Gastrocnemius medialis (tissue), 4 donors: ENCODE measurements at regions not wholly inside any gene's neighbourhood (a gene's known extent, or its start where the extent isn't known, plus 50 kb on each side); places are given as distances from the start of the nearest gene placed in this dataset.

Source experiments
- ATAC-seq, 2 donors: fragments of 150-250 bp; one replicate each; pipeline ENCODE4 v1.9.1; 2016
- DNase-seq, 2 donors: peaks; one replicate each; pipeline ENCODE4 v3.0.0-alpha.2; 2019
- H3K27ac ChIP-seq, 4 donors: fragments of 200-600 bp; sonication (generic); 1 replicate in 1 of 4; 2 replicates in 3 of 4; pipeline ENCODE4 v1.5.1; 2016 to 2018; ENCODE audit warnings: mild to moderate bottlenecking in 2 of 4, moderate library complexity in 1 of 4
- H3K27me3 ChIP-seq, 3 donors: fragments of 200-600 bp; sonication (generic) in 2 of 3; 1 replicate in 1 of 3; 2 replicates in 2 of 3; pipeline versions ENCODE4 v1.5.1 to v1.6.0; 2016 to 2019; ENCODE audit warnings: mild to moderate bottlenecking in 1 of 3, moderate library complexity in 1 of 3
- H3K36me3 ChIP-seq, 2 donors: fragments of 200-600 bp; sonication (generic) in 1 of 2; one replicate each; pipeline ENCODE4 v1.5.1; 2017 to 2018
- H3K4me1 ChIP-seq, 2 donors: fragments of 200-600 bp; sonication (generic) in 1 of 2; one replicate each; pipeline ENCODE4 v1.5.1; 2016 to 2017; ENCODE audit warnings: mild to moderate bottlenecking in 2 of 2
- H3K4me3 ChIP-seq, 4 donors: fragments of 200-600 bp; sonication (generic) in 3 of 4; 1 replicate in 1 of 4; 2 replicates in 3 of 4; pipeline ENCODE4 v1.5.1; 2016 to 2019; ENCODE audit warnings: mild to moderate bottlenecking in 2 of 4
- H3K9me3 ChIP-seq, 3 donors: fragments of 200-600 bp; sonication (generic) in 2 of 3; 1 replicate in 1 of 3; 2 replicates in 2 of 3; pipeline ENCODE4 v1.5.1; 2016 to 2019
- CTCF ChIP-seq, 5 experiments: fragments of 450-650 bp in 3 of 5; fragments of 200-600 bp in 2 of 5; sonication (generic) in 2 of 5; IDR thresholded peaks in 4 of 5; conservative IDR thresholded peaks in 1 of 5; 1 replicate in 4 of 5; 2 replicates in 1 of 5; pipeline ENCODE4 v1.5.1; 2016 to 2019; ENCODE audit warnings: antibody characterized with exemption in 5 of 5, mild to moderate bottlenecking in 3 of 5, moderate library complexity in 3 of 5
- POLR2A ChIP-seq, 2 donors: fragments of 450-650 bp; IDR thresholded peaks; one replicate each; pipeline ENCODE4 v1.6.1; 2017; ENCODE audit warnings: antibody characterized with exemption in 2 of 2, mild to moderate bottlenecking in 2 of 2, moderate library complexity in 2 of 2
- in situ Hi-C, 4 donors: fragments of 200-750 bp; cut with MboI; loops; one replicate each; pipeline versions ENCODE4 v1.15.0 to v1.8.0; 2017; ENCODE audit warnings: low sequenced_read_pairs in 4 of 4
- intact Hi-C: fragments of 100-400 bp; cut with DNase I; formaldehyde crosslinking; loops from one replicate; pipeline ENCODE4 v1.15.1; 2023; ENCODE audit warnings: low total_unique reads

GRCh38 chr9:22374051-22374450, 72.6 kb upstream of the DMRTA1 start:
- H3K4me3 ChIP-seq: no peak overlapping the region
- ATAC-seq (no peak), DNase-seq (no peak)
- H3K9me3 ChIP-seq: no peaks in the 10 kb centered on the region
- no peak overlapping the region for H3K27ac ChIP-seq
- no peaks in the 10 kb centered on the region for H3K36me3 ChIP-seq
- TF ChIP-seq POLR2A (IDR thresholded peaks at IDR 0.05) (no peak), CTCF (IDR thresholded peaks at IDR 0.05 in 4 of 5, conservative IDR thresholded peaks at IDR 0.05 in 1 of 5) (no peak)
- H3K27me3 ChIP-seq: no peaks in the 10 kb centered on the region
- intact Hi-C loops: no loop called here
- in situ Hi-C loops: loop anchor here in 1 of 4 donors (25.0 kb wide), 1 partner anchor 112 kb away; no protein-coding TSS in a partner anchor
- H3K4me1 ChIP-seq: no peaks in the 10 kb centered on the region

DNA sequence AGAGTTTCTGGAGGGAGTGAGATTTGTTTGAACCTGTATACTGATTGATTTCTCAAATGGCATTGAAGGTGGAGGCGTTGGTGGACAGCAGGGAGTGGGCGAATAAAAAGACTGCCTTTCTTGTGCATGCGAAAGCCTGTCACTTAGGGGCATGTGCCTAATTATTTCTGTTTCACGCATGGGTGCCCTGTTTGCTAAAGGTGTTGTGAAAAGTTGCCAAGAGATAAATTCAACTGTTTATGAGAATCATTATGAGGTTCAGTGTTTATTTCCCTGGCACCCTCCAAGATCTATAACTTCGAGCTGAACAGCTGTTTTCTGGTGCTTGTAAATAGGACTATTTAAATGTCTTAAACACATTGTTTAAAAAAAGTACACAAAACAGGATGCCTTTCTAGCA, 67.4 kb upstream of the DMRTA1 start:
- DNase-seq (no peak), ATAC-seq (no peak)
- H3K4me3 ChIP-seq: no peak overlapping the region
- in situ Hi-C loops (no loop called here), intact Hi-C loops (no loop called here)
- H3K27ac ChIP-seq: no peak overlapping the region
- no peak for TF ChIP-seq CTCF (IDR thresholded peaks at IDR 0.05 in 4 of 5, conservative IDR thresholded peaks at IDR 0.05 in 1 of 5)
- no peak for TF ChIP-seq POLR2A (IDR thresholded peaks at IDR 0.05)
- H3K36me3 ChIP-seq: no peaks in the 10 kb centered on the region
- H3K4me1 ChIP-seq: no peaks in the 10 kb centered on the region
- no peaks in the 10 kb centered on the region for H3K9me3 ChIP-seq
- no peaks in the 10 kb centered on the region for H3K27me3 ChIP-seq

DNA sequence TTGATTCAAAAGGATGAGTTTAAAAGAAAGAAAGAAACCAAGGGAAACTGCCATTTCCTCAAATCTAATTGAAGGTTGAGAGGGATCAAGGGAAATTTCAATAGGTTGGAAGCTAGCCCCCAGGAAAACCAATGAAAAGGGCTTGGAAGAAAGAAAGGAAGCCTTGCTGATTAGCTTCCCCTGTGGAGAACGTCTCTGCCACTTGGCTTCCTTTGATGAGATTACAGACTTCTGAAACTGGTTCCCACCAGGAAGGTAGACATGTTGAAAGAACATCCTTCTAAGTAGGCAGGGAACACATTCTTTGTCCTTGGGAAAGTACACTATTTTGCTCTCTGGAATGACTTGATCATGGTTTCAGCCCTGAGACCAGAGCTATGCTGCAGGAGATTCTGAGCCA, 65.5 kb upstream of the DMRTA1 start:
- DNase-seq: no peak
- Histone ChIP-seq H3K36me3 (no peaks in the 10 kb centered on the region), H3K27ac (no peak overlapping the region), H3K4me1 (no peaks in the 10 kb centered on the region), H3K27me3 (no peaks in the 10 kb centered on the region), H3K4me3 (no peak overlapping the region), H3K9me3 (no peaks in the 10 kb centered on the region)
- intact Hi-C loops (no loop called here), in situ Hi-C loops (no loop called here)
- no peak for ATAC-seq
- TF ChIP-seq POLR2A (IDR thresholded peaks at IDR 0.05): no peak
- no peak for TF ChIP-seq CTCF (IDR thresholded peaks at IDR 0.05 in 4 of 5, conservative IDR thresholded peaks at IDR 0.05 in 1 of 5)

DNA sequence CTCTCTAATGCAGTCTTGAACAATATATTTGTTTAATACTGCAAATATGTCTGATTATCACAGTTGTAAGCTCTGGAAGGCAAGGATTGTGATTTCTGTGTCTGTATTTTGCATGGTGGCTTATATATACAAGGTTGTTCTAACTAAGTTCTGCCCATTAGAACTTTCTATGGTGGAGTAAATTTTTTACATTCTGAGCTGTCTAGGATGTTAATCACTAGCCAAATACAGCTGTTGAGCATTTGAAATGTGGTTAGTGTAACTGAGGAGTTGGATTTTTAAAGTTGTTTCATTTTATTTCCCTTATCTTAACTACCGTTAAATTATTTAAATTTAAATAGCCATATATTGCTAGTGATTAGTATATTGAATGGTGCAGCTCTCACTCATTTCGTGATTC, 64.3 kb upstream of the DMRTA1 start:
- Histone ChIP-seq H3K9me3 (no peaks in the 10 kb centered on the region), H3K4me1 (no peaks in the 10 kb centered on the region), H3K27me3 (no peaks in the 10 kb centered on the region), H3K36me3 (no peaks in the 10 kb centered on the region), H3K27ac (no peak overlapping the region), H3K4me3 (no peak overlapping the region)
- in situ Hi-C loops: no loop called here
- intact Hi-C loops: no loop called here
- DNase-seq: no peak
- no peak for ATAC-seq
- TF ChIP-seq POLR2A (IDR thresholded peaks at IDR 0.05): no peak
- TF ChIP-seq CTCF (IDR thresholded peaks at IDR 0.05 in 4 of 5, conservative IDR thresholded peaks at IDR 0.05 in 1 of 5): no peak

GRCh38 chr9:22383718-22384117, 62.9 kb upstream of the DMRTA1 start:
- ATAC-seq: no peak
- intact Hi-C loops: no loop called here

More at GRCh38 chr9:22383718-22384117, 62.9 kb upstream of the DMRTA1 start:
- TF ChIP-seq CTCF (IDR thresholded peaks at IDR 0.05 in 4 of 5, conservative IDR thresholded peaks at IDR 0.05 in 1 of 5): no peak
- TF ChIP-seq POLR2A (IDR thresholded peaks at IDR 0.05): no peak
- no peaks in the 10 kb centered on the region for H3K27me3 ChIP-seq
- no peaks in the 10 kb centered on the region for H3K36me3 ChIP-seq
- no peaks in the 10 kb centered on the region for H3K9me3 ChIP-seq
- DNase-seq: no peak
- no peak overlapping the region for H3K27ac ChIP-seq
- no peaks in the 10 kb centered on the region for H3K4me1 ChIP-seq
- no peak overlapping the region for H3K4me3 ChIP-seq
- in situ Hi-C loops: no loop called here
